CD4-positive, alpha-beta T cell treated with Interferon alpha-2 for 1 hour (primary cell): ENCODE measurements at regions not wholly inside any gene's neighbourhood (a gene's known extent, or its start where the extent isn't known, plus 50 kb on each side); places are given as distances from the start of the nearest gene placed in this dataset.
"Not testable (repeated sequence)": the region's sequence is repeated elsewhere in the genome, so short reads cannot be mapped to it uniquely, and the experiment has no call there.

ENCODE experiments used
- DNase-seq, 2 donors: peaks; one replicate each; pipeline ENCODE4 v3.0.0-alpha.2; 2020 to 2022

GRCh38 chr9:21605489-21605931, 123.4 kb upstream of the IFNE start:
- no peak for DNase-seq

GRCh38 chr9:21607576-21607975, 125.5 kb upstream of the IFNE start:
- DNase-seq: no peak

GRCh38 chr9:21608200-21608599, 126.1 kb upstream of the IFNE start:
- DNase-seq: no peak

GRCh38 chr9:21609506-21609905, 127.4 kb upstream of the IFNE start:
- DNase-seq: no peak

GRCh38 chr9:21611891-21612290, 129.8 kb upstream of the IFNE start:
- peak in 1 of 2 donors; percentile 36 for DNase-seq

GRCh38 chr9:21615018-21615417, 132.9 kb upstream of the IFNE start:
- DNase-seq: no peak

GRCh38 chr9:21615446-21615845, 133.3 kb upstream of the IFNE start:
- DNase-seq: no peak

GRCh38 chr9:21616082-21616778, 134.1 kb upstream of the IFNE start:
- no peak for DNase-seq

- no peak for DNase-seq
Observed at GRCh38 chr9:21624675-21625644, 142.8 kb upstream of the IFNE start.

GRCh38 chr9:21626493-21626892, 144.4 kb upstream of the IFNE start:
- DNase-seq: no peak

GRCh38 chr9:21628954-21629353, 146.8 kb upstream of the IFNE start:
- DNase-seq: not testable (repeated sequence)

GRCh38 chr9:21634951-21635350, 152.8 kb upstream of the IFNE start:
- no peak for DNase-seq

GRCh38 chr9:21638104-21638503, 156.0 kb upstream of the IFNE start:
- DNase-seq: no peak

- no peak for DNase-seq
Observed at GRCh38 chr9:21653091-21653490, 149.3 kb upstream of the MTAP start.

GRCh38 chr9:21653589-21653988, 148.8 kb upstream of the MTAP start:
- DNase-seq: no peak

GRCh38 chr9:21656776-21657674, 145.4 kb upstream of the MTAP start:
- DNase-seq: no peak

- DNase-seq: no peak
Observed at GRCh38 chr9:21657966-21658667, 144.3 kb upstream of the MTAP start.

GRCh38 chr9:21660976-21661375, 141.5 kb upstream of the MTAP start:
- no peak for DNase-seq

GRCh38 chr9:21661626-21662025, 140.8 kb upstream of the MTAP start:
- DNase-seq: no peak

- no peak for DNase-seq
Observed at GRCh38 chr9:21668516-21668915, 133.9 kb upstream of the MTAP start.

- DNase-seq: no peak
Observed at GRCh38 chr9:21669701-21670100, 132.7 kb upstream of the MTAP start.

GRCh38 chr9:21670374-21670773, 132.1 kb upstream of the MTAP start:
- peak in 1 of 2 donors; percentile 16 for DNase-seq
